GM23248 (cell line): ENCODE measurements at regions not wholly inside any gene's neighbourhood (a gene's known extent, or its start where the extent isn't known, plus 50 kb on each side); places are given as distances from the start of the nearest gene placed in this dataset.

Experiments
- EZH2 ChIP-seq: fragments of 200-600 bp; sonication (generic); IDR thresholded peaks from 2 replicates; pipeline ENCODE4 v1.6.1; 2018; ENCODE audit warnings: antibody characterized with exemption, mild to moderate bottlenecking; ENCODE audit not compliant: insufficient read depth, poor library complexity, severe bottlenecking
- EZH2phosphoT487 ChIP-seq: fragments of 200-600 bp; sonication (generic); IDR thresholded peaks from 2 replicates; pipeline ENCODE4 v1.6.1; 2018; ENCODE audit warnings: antibody characterized with exemption, moderate library complexity, mild to moderate bottlenecking, low read depth; ENCODE audit not compliant: insufficient read depth

DNA sequence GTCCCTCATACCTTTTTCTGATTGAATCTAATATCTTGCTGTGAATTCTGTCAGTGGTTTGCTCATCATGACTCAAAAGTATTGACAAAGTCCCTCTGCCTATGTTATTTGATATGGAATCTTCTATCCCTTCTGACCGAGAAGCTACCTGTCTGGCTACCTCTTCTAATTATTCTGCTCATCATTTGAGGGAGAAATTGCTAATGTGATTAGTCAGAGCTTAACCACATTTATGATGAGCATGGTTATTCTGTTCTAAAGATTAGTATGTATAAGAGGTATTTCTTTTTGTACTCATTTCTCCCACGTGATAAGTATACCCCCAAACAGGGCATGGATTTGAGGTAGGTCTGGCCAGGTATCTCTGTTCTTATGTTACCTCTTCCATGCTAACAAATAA is 428.4 kb upstream of the KCNMB2 start:
- TF ChIP-seq EZH2 (no peak), EZH2phosphoT487 (no peak)
